Smooth muscle cell (in vitro differentiated cells): ENCODE measurements at regions not wholly inside any gene's neighbourhood (a gene's known extent, or its start where the extent isn't known, plus 50 kb on each side); places are given as distances from the start of the nearest gene placed in this dataset.

ENCODE experiments used
- DNase-seq: peaks from one replicate; lab custom pipeline; 2025; ENCODE audit not compliant: unreplicated experiment; lab: John Stamatoyannopoulos, UW
- H2AFZ ChIP-seq: fragments of 200-600 bp; sonication (generic); 2 replicates; pipeline ENCODE4 v1.6.0; 2016; ENCODE audit warnings: antibody characterized with exemption, low read depth, mild to moderate bottlenecking
- H3F3A ChIP-seq: fragments of 200-600 bp; sonication (generic); 2 replicates; pipeline ENCODE4 v1.6.0; 2017; ENCODE audit warnings: antibody characterized with exemption, low read depth
- H3K27ac ChIP-seq: fragments of 200-600 bp; sonication (generic); 2 replicates; pipeline ENCODE4 v1.5.1; 2016; ENCODE audit warnings: low read depth, mild to moderate bottlenecking
- H3K27me3 ChIP-seq: fragments of 200-600 bp; sonication (generic); 2 replicates; pipeline ENCODE4 v1.6.1; 2016; ENCODE audit warnings: low read depth, mild to moderate bottlenecking
- H3K36me3 ChIP-seq: fragments of 200-600 bp; sonication (generic); 2 replicates; pipeline ENCODE4 v1.5.1; 2016; ENCODE audit warnings: low read depth
- H3K4me1 ChIP-seq: fragments of 200-600 bp; sonication (generic); 2 replicates; pipeline ENCODE4 v1.5.1; 2016; ENCODE audit warnings: low read depth
- H3K4me2 ChIP-seq: fragments of 200-600 bp; sonication (generic); 2 replicates; pipeline ENCODE4 v1.6.0; 2016; ENCODE audit warnings: mild to moderate bottlenecking
- H3K4me3 ChIP-seq: fragments of 200-600 bp; sonication (generic); 2 replicates; pipeline ENCODE4 v1.5.1; 2016; ENCODE audit warnings: mild to moderate bottlenecking
- H3K79me2 ChIP-seq: fragments of 200-600 bp; sonication (generic); 2 replicates; pipeline ENCODE4 v1.6.0; 2016; ENCODE audit warnings: low read depth, mild to moderate bottlenecking
- H3K9ac ChIP-seq: fragments of 200-600 bp; sonication (generic); 2 replicates; pipeline ENCODE4 v1.6.0; 2016; ENCODE audit warnings: low read depth
- H3K9me3 ChIP-seq: fragments of 200-600 bp; sonication (generic); replicated peaks from 2 replicates; pipeline ENCODE4 v1.5.1; 2016; ENCODE audit warnings: low read depth
- H4K20me1 ChIP-seq: fragments of 200-600 bp; sonication (generic); 2 replicates; pipeline ENCODE4 v1.6.0; 2016; ENCODE audit warnings: low read depth
- CTCF ChIP-seq: fragments of 200-600 bp; sonication (generic); IDR thresholded peaks from 2 replicates; pipeline ENCODE4 v1.5.1; 2017; ENCODE audit warnings: borderline replicate concordance, mild to moderate bottlenecking, antibody characterized with exemption; ENCODE audit not compliant: insufficient read depth, poor library complexity, severe bottlenecking
- WGBS: methylation state at CpG from one replicate; pipeline ENCODE4 v1.1.7; 2016; ENCODE audit warnings: low lambda C conversion rate; 5-methylcytosine and 5-hydroxymethylcytosine counted together

- Histone ChIP-seq H2AFZ (no peak overlapping the region), H4K20me1 (no peaks in the 10 kb centered on the region), H3F3A (no peaks in the 10 kb centered on the region), H3K79me2 (no peaks in the 10 kb centered on the region), H3K9ac (no peak overlapping the region), H3K27me3 (no peaks in the 10 kb centered on the region), H3K36me3 (no peaks in the 10 kb centered on the region), H3K4me2 (no peak overlapping the region), H3K4me3 (no peak overlapping the region), H3K27ac (no peak overlapping the region), H3K4me1 (no peaks in the 10 kb centered on the region), H3K9me3 (no peaks in the 10 kb centered on the region)
- 93% methylated on average over 4 of the region's 4 CpGs for WGBS
- no peak for DNase-seq
- TF ChIP-seq CTCF, result no peak
These were observed 70.0 kb upstream of the RALY start for GRCh38 chr20:33923740-33924139.

DNA sequence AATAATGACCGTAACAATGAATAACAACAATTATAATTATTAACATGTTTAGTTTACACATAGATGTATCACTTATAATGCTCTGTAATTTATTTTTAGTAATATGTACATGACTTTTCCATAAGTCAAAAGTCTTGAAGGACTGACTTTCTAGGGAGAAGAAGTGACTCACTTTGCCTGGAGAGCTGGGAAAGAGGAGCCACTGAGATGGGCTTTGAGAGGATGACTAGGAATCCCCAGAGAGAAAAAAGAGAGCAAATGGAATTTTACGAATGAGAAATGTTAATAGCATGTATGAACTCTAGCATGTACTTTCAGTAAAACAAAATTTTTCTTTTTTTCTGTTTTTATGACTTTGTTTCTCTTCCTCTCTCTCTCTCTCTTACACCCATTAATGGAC lies 67.8 kb upstream of the RALY start:
- no peak overlapping the region for H2AFZ ChIP-seq
- H3K79me2 ChIP-seq, result no peaks in the 10 kb centered on the region
- no peak overlapping the region for H3K9ac ChIP-seq
- no peaks in the 10 kb centered on the region for H3K4me1 ChIP-seq
- H3F3A ChIP-seq, result no peaks in the 10 kb centered on the region
- no peak overlapping the region for H3K4me2 ChIP-seq
- WGBS, result 91% methylated on average over 2 of the region's 2 CpGs
- no peak for DNase-seq
- no peak overlapping the region for H3K4me3 ChIP-seq
- H3K27ac ChIP-seq, result no peak overlapping the region
- no peaks in the 10 kb centered on the region for H3K36me3 ChIP-seq
- peaks cover 15% of the 10 kb centered on the region for H3K27me3 ChIP-seq
- no peaks in the 10 kb centered on the region for H4K20me1 ChIP-seq
- TF ChIP-seq CTCF, result no peak
- no peaks in the 10 kb centered on the region for H3K9me3 ChIP-seq

DNA sequence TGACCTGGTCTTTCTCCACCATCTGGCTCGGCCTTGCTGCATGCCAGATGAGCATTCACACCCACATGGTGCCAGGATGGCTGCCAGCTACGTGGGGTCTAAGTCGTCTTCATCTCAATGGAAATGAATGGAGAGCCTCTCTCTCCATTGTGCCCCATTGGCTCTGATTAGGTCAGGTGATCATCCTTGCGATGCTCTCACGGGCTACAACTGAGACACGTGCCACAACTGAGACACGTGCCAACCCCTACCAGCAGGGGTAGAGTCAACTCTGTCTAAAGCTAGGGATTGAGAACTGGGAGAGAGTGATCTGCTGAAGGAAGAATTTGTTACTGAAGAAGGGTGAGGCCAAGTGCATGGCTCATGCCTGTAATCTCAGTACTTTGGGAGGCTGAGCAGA lies 67.3 kb upstream of the RALY start:
- no peaks in the 10 kb centered on the region for H3F3A ChIP-seq
- no peaks in the 10 kb centered on the region for H3K9me3 ChIP-seq
- no peak for TF ChIP-seq CTCF
- H4K20me1 ChIP-seq, result no peaks in the 10 kb centered on the region
- H3K27me3 ChIP-seq, result peaks cover 15% of the 10 kb centered on the region
- WGBS, result 95% methylated on average over 7 of the region's 7 CpGs
- no peak for DNase-seq
- H3K27ac ChIP-seq, result no peak overlapping the region
- no peaks in the 10 kb centered on the region for H3K79me2 ChIP-seq
- H2AFZ ChIP-seq, result no peak overlapping the region
- no peak overlapping the region for H3K4me3 ChIP-seq
- H3K36me3 ChIP-seq, result no peaks in the 10 kb centered on the region
- H3K9ac ChIP-seq, result no peak overlapping the region
- no peak overlapping the region for H3K4me2 ChIP-seq
- no peaks in the 10 kb centered on the region for H3K4me1 ChIP-seq

- no peak for TF ChIP-seq CTCF
- no peak overlapping the region for H3K4me2 ChIP-seq
- H2AFZ ChIP-seq, result no peak overlapping the region
- H3K9me3 ChIP-seq, result no peaks in the 10 kb centered on the region
- peaks cover 15% of the 10 kb centered on the region for H3K27me3 ChIP-seq
- no peaks in the 10 kb centered on the region for H3K79me2 ChIP-seq
- no peaks in the 10 kb centered on the region for H4K20me1 ChIP-seq
- 39% methylated on average over 5 of the region's 5 CpGs for WGBS
- H3F3A ChIP-seq, result no peaks in the 10 kb centered on the region
- DNase-seq, result no peak
- no peak overlapping the region for H3K27ac ChIP-seq
- H3K4me3 ChIP-seq, result no peak overlapping the region
- no peaks in the 10 kb centered on the region for H3K36me3 ChIP-seq
- H3K4me1 ChIP-seq, result no peaks in the 10 kb centered on the region
- H3K9ac ChIP-seq, result no peak overlapping the region
These were observed 66.0 kb upstream of the RALY start for GRCh38 chr20:33927724-33928123.
